HEK293 (cell line): ENCODE measurements at regions not wholly inside any gene's neighbourhood (a gene's known extent, or its start where the extent isn't known, plus 50 kb on each side); places are given as distances from the start of the nearest gene placed in this dataset.

ENCODE experiments used
- ZNF600 ChIP-seq: fragments of 450-650 bp; formaldehyde crosslinking; IDR thresholded peaks from 2 replicates; pipeline ENCODE4 v1.5.1; 2016; ENCODE audit warnings: missing biosample characterization, missing genetic modification characterization
- TF ChIP-seq, protein P1 (sequence below): fragments of 450-650 bp; formaldehyde crosslinking; IDR thresholded peaks from 2 replicates; pipeline ENCODE4 v1.5.1; 2016; ENCODE audit warnings: missing biosample characterization, missing genetic modification characterization
- TF ChIP-seq, protein P2 (sequence below): fragments of 450-650 bp; formaldehyde crosslinking; IDR thresholded peaks from 2 replicates; pipeline ENCODE4 v1.5.1; 2016; ENCODE audit warnings: missing biosample characterization, missing genetic modification characterization
- TF ChIP-seq, protein P3 (sequence below): fragments of 450-650 bp; formaldehyde crosslinking; IDR thresholded peaks from 2 replicates; pipeline ENCODE4 v1.5.1; 2017; ENCODE audit warnings: missing biosample characterization, missing genetic modification characterization
- TF ChIP-seq, protein P4 (sequence below): fragments of 450-650 bp; formaldehyde crosslinking; IDR thresholded peaks from 2 replicates; pipeline ENCODE4 v1.5.1; 2016; ENCODE audit warnings: missing biosample characterization, missing genetic modification characterization
- TF ChIP-seq, protein P5 (sequence below): IDR thresholded peaks from 2 replicates; pipeline ENCODE4 v1.6.1; 2011; ENCODE audit warnings: mild to moderate bottlenecking, low read depth, low read length, borderline replicate concordance

DNA sequence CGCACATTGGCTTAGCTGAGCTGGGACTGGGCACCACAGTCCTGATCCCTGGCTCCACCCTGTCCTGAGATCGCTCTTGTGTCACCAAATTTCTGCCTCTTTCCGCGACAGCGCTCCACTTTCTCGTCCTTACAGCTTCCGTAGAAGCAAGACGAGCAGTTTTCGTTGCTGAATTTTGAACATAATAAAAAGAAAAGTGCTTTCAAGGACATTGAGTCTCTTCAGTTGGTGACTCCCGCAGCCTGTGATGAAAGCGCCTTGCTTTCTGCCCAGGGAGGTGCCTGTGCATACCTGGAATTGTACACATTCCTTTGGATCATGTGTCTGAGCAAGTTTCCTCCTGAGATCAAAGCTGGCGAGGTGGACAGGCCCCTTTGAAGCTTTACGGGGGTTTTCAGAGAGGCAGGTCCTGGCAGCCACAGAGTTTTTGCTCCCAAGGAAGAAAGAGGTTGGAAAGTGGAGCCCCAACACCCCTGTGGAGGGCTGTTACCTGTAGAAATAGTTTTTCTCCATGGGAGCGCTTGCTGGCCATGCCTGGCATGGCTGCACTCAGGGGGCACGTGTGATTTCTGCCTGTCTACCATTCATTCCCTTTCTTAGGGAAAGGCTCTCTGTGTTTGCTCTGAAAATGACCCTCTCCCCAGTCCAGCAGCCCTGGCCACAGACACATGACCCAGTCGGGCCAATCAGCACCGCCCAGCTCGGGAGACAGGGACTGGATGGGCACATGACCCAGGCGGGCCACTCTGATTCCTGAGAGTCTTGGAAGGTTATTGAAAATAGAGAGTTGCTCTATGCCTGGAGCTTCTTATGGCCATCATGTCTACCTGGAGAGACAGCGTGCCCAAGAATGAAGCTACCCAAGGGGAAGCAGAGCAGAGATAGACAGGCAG is 115.6 kb upstream of the OTOS start:
- TF ChIP-seq, protein P1, sequence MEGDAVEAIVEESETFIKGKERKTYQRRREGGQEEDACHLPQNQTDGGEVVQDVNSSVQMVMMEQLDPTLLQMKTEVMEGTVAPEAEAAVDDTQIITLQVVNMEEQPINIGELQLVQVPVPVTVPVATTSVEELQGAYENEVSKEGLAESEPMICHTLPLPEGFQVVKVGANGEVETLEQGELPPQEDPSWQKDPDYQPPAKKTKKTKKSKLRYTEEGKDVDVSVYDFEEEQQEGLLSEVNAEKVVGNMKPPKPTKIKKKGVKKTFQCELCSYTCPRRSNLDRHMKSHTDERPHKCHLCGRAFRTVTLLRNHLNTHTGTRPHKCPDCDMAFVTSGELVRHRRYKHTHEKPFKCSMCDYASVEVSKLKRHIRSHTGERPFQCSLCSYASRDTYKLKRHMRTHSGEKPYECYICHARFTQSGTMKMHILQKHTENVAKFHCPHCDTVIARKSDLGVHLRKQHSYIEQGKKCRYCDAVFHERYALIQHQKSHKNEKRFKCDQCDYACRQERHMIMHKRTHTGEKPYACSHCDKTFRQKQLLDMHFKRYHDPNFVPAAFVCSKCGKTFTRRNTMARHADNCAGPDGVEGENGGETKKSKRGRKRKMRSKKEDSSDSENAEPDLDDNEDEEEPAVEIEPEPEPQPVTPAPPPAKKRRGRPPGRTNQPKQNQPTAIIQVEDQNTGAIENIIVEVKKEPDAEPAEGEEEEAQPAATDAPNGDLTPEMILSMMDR (tag by site-specific recombination): no peak
- TF ChIP-seq, protein P2, sequence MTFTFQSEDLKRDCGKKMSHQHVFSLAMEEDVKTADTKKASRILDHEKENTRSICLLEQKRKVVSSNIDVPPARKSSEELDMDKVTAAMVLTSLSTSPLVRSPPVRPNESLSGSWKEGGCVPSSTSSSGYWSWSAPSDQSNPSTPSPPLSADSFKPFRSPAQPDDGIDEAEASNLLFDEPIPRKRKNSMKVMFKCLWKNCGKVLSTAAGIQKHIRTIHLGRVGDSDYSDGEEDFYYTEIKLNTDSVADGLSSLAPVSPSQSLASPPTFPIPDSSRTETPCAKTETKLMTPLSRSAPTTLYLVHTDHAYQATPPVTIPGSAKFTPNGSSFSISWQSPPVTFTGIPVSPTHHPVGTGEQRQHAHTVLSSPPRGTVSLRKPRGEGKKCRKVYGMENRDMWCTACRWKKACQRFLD: no peak
- TF ChIP-seq, protein P3, sequence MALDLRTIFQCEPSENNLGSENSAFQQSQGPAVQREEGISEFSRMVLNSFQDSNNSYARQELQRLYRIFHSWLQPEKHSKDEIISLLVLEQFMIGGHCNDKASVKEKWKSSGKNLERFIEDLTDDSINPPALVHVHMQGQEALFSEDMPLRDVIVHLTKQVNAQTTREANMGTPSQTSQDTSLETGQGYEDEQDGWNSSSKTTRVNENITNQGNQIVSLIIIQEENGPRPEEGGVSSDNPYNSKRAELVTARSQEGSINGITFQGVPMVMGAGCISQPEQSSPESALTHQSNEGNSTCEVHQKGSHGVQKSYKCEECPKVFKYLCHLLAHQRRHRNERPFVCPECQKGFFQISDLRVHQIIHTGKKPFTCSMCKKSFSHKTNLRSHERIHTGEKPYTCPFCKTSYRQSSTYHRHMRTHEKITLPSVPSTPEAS: no peak
- TF ChIP-seq ZNF600 (tag by site-specific recombination): no peak
- TF ChIP-seq, protein P4, sequence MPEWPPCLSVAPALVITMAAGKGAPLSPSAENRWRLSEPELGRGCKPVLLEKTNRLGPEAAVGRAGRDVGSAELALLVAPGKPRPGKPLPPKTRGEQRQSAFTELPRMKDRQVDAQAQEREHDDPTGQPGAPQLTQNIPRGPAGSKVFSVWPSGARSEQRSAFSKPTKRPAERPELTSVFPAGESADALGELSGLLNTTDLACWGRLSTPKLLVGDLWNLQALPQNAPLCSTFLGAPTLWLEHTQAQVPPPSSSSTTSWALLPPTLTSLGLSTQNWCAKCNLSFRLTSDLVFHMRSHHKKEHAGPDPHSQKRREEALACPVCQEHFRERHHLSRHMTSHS (tag by site-specific recombination): no peak
- TF ChIP-seq, protein P5, sequence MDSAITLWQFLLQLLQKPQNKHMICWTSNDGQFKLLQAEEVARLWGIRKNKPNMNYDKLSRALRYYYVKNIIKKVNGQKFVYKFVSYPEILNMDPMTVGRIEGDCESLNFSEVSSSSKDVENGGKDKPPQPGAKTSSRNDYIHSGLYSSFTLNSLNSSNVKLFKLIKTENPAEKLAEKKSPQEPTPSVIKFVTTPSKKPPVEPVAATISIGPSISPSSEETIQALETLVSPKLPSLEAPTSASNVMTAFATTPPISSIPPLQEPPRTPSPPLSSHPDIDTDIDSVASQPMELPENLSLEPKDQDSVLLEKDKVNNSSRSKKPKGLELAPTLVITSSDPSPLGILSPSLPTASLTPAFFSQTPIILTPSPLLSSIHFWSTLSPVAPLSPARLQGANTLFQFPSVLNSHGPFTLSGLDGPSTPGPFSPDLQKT: no peak
